ENCODE measurements at regions not wholly inside any gene's neighbourhood (a gene's known extent, or its start where the extent isn't known, plus 50 kb on each side); places are given as distances from the start of the nearest gene placed in this dataset.
"Not testable (repeated sequence)": the region's sequence is repeated elsewhere in the genome, so short reads cannot be mapped to it uniquely, and the experiment has no call there.

- DNase-seq: no peak
Measured at GRCh38 chr5:113652161-113652560, 138.7 kb downstream of the YTHDC2 start.

GRCh38 chr5:113654828-113655227, 141.3 kb downstream of the YTHDC2 start:
- DNase-seq: no peak

- DNase-seq: no peak
Measured at GRCh38 chr5:113660206-113660605, 146.7 kb downstream of the YTHDC2 start.

- no peak for DNase-seq
Measured at GRCh38 chr5:113660706-113661250, 147.3 kb downstream of the YTHDC2 start.

- no peak for DNase-seq
Measured at GRCh38 chr5:113663879-113664541, 150.5 kb downstream of the YTHDC2 start.

GRCh38 chr5:113673041-113673440, 159.5 kb downstream of the YTHDC2 start:
- no peak for DNase-seq

- DNase-seq: no peak
Measured at GRCh38 chr5:113675166-113675565, 161.7 kb downstream of the YTHDC2 start.

GRCh38 chr5:113678202-113678601, 164.7 kb downstream of the YTHDC2 start:
- DNase-seq: no peak

- DNase-seq: peak; percentile 51
Measured at GRCh38 chr5:113678924-113679575, 165.6 kb downstream of the YTHDC2 start.

- no peak for DNase-seq
Measured at GRCh38 chr5:113680534-113680933, 167.0 kb downstream of the YTHDC2 start.

GRCh38 chr5:113682497-113683136, 169.1 kb downstream of the YTHDC2 start:
- DNase-seq: no peak

- no peak for DNase-seq
Measured at GRCh38 chr5:113683211-113683610, 169.7 kb downstream of the YTHDC2 start.

GRCh38 chr5:113686599-113686998, 173.1 kb downstream of the YTHDC2 start:
- DNase-seq: no peak

- DNase-seq: no peak
Measured at GRCh38 chr5:113689647-113690046, 176.2 kb downstream of the YTHDC2 start.

- DNase-seq: no peak
Measured at GRCh38 chr5:113692466-113692865, 179.0 kb downstream of the YTHDC2 start.

GRCh38 chr5:113692891-113693457, 179.5 kb downstream of the YTHDC2 start:
- DNase-seq: peak; percentile 25

- no peak for DNase-seq
Measured at GRCh38 chr5:113693701-113694100, 180.2 kb downstream of the YTHDC2 start.

- DNase-seq: no peak
Measured at GRCh38 chr5:113694576-113694975, 181.1 kb downstream of the YTHDC2 start.

- no peak for DNase-seq
Measured at GRCh38 chr5:113703266-113703665, 189.8 kb downstream of the YTHDC2 start.

GRCh38 chr5:113705657-113706056, 192.2 kb downstream of the YTHDC2 start:
- DNase-seq: no peak

- no peak for DNase-seq
Measured at GRCh38 chr5:113713051-113713450, 199.6 kb downstream of the YTHDC2 start.

- DNase-seq: not testable (repeated sequence)
Measured at GRCh38 chr5:113715921-113716320, 202.4 kb downstream of the YTHDC2 start.

- no peak for DNase-seq
Measured at GRCh38 chr5:113719549-113719948, 206.1 kb downstream of the YTHDC2 start.
